ENCODE measurements at regions not wholly inside any gene's neighbourhood (a gene's known extent, or its start where the extent isn't known, plus 50 kb on each side); places are given as distances from the start of the nearest gene placed in this dataset.

DNA sequence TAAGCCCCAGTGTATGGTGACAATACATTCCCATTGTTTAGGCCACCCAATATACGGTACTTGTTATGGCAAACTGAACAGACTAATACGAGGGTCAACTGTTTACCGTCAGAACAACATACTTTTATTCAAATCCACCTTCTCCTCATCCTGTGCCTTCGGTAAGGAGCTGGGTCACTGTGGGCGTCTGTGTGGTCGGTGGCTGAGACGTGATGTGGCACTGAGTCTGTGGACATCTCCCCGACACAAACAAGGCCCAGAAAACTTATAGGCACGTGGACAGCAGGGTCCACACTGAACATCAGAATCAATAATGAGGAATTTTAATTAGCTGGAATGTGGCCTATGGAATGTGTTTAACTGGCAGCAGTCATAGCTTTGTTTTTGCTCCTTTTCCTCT lies 154.3 kb upstream of the IRX2 start:
- TF ChIP-seq, protein P1, sequence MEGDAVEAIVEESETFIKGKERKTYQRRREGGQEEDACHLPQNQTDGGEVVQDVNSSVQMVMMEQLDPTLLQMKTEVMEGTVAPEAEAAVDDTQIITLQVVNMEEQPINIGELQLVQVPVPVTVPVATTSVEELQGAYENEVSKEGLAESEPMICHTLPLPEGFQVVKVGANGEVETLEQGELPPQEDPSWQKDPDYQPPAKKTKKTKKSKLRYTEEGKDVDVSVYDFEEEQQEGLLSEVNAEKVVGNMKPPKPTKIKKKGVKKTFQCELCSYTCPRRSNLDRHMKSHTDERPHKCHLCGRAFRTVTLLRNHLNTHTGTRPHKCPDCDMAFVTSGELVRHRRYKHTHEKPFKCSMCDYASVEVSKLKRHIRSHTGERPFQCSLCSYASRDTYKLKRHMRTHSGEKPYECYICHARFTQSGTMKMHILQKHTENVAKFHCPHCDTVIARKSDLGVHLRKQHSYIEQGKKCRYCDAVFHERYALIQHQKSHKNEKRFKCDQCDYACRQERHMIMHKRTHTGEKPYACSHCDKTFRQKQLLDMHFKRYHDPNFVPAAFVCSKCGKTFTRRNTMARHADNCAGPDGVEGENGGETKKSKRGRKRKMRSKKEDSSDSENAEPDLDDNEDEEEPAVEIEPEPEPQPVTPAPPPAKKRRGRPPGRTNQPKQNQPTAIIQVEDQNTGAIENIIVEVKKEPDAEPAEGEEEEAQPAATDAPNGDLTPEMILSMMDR (IDR thresholded peaks at IDR 0.05) = no peak
- TF ChIP-seq POLR2A (IDR thresholded peaks at IDR 0.05) (no peak), POLR2AphosphoS5 (IDR thresholded peaks at IDR 0.05) (no peak)

Measured in transverse colon (tissue), 4 donors.